OCI-LY3 (cell line): ENCODE measurements at regions not wholly inside any gene's neighbourhood (a gene's known extent, or its start where the extent isn't known, plus 50 kb on each side); places are given as distances from the start of the nearest gene placed in this dataset.

Source experiments
- CTCF ChIP-seq: fragments of 200-600, 300-600 bp; sonication (generic); IDR thresholded peaks from 2 replicates; pipeline ENCODE4 v1.5.1; 2014; ENCODE audit warnings: antibody characterized with exemption, low read length, low read depth
- EZH2phosphoT487 ChIP-seq: fragments of 200-600 bp; shearing (Covaris generic); IDR thresholded peaks from 2 replicates; pipeline ENCODE4 v1.6.1; 2018; ENCODE audit warnings: antibody characterized with exemption, mixed run types, low read depth

- TF ChIP-seq CTCF (no peak), EZH2phosphoT487 (no peak)
Observed at GRCh38 chr2:44851518-44851917, 90.0 kb upstream of the SIX3 start.
